Fibroblast of lung (primary cell): ENCODE measurements at regions not wholly inside any gene's neighbourhood (a gene's known extent, or its start where the extent isn't known, plus 50 kb on each side); places are given as distances from the start of the nearest gene placed in this dataset.

Source experiments
- DNase-seq, 2 donors: peaks; one replicate each; pipeline versions ENCODE4 v3.0.0 to v3.0.0-alpha.2; 2010; ENCODE audit warnings: low read depth in 2 of 2
- H2AFZ ChIP-seq: 2 replicates; pipeline ENCODE4 v1.5.1; 2012; ENCODE audit warnings: low read length, control low read depth, inconsistent platforms
- H3K27ac ChIP-seq: 2 replicates; pipeline ENCODE4 v1.5.1; 2011; ENCODE audit warnings: low read length, control low read depth; ENCODE audit not compliant: insufficient read depth
- H3K27me3 ChIP-seq: 2 replicates; pipeline ENCODE4 v1.5.1; 2011; ENCODE audit warnings: mild to moderate bottlenecking, low read length; ENCODE audit not compliant: control insufficient read depth, insufficient read depth
- H3K36me3 ChIP-seq: 2 replicates; pipeline ENCODE4 v1.5.1; 2011; ENCODE audit warnings: low read length; ENCODE audit not compliant: control insufficient read depth, insufficient read depth
- H3K4me1 ChIP-seq: 2 replicates; pipeline ENCODE4 v1.5.1; 2011; ENCODE audit warnings: low read length; ENCODE audit not compliant: control insufficient read depth, insufficient read depth; ENCODE audit errors: extremely low read depth
- H3K4me2 ChIP-seq: 2 replicates; pipeline ENCODE4 v1.5.1; 2011; ENCODE audit warnings: low read length, control low read depth; ENCODE audit not compliant: insufficient read depth; ENCODE audit errors: extremely low read depth
- H3K4me3 ChIP-seq, 4 experiments: fragments of 200-600 bp in 1 of 4; sonication (generic) in 1 of 4; replicated peaks in 1 of 4; 2 replicates each; pipeline ENCODE4 v1.5.1; 2011 to 2016; ENCODE audit warnings: low read length in 4 of 4, low read depth in 3 of 4, mild to moderate bottlenecking in 3 of 4, control low read depth in 2 of 4, inconsistent platforms in 1 of 4, mixed read lengths in 1 of 4; ENCODE audit not compliant: insufficient read depth in 1 of 4; ENCODE audit errors: control extremely low read depth in 1 of 4
- H3K79me2 ChIP-seq: 2 replicates; pipeline ENCODE4 v1.5.1; 2012; ENCODE audit warnings: mild to moderate bottlenecking, low read length, inconsistent platforms; ENCODE audit not compliant: control insufficient read depth, insufficient read depth
- H3K9ac ChIP-seq: 2 replicates; pipeline ENCODE4 v1.5.1; 2011; ENCODE audit warnings: mild to moderate bottlenecking, low read length, control low read depth; ENCODE audit not compliant: insufficient read depth
- H3K9me3 ChIP-seq: 2 replicates; pipeline ENCODE4 v1.5.1; 2012; ENCODE audit warnings: low read depth, low read length; ENCODE audit not compliant: control insufficient read depth, insufficient read depth
- H4K20me1 ChIP-seq: 2 replicates; pipeline ENCODE4 v1.5.1; 2011; ENCODE audit warnings: low read length; ENCODE audit not compliant: control insufficient read depth, insufficient read depth; ENCODE audit errors: extremely low read depth
- CTCF ChIP-seq, 2 donors: IDR thresholded peaks in 1 of 2; conservative IDR thresholded peaks in 1 of 2; 1 replicate in 1 of 2; 2 replicates in 1 of 2; pipeline ENCODE4 v1.5.1; 2011 to 2012; ENCODE audit warnings: low read length in 2 of 2, control low read depth in 1 of 2, inconsistent platforms in 1 of 2, low read depth in 1 of 2, mild to moderate bottlenecking in 1 of 2
- EZH2 ChIP-seq: IDR thresholded peaks from 2 replicates; pipeline ENCODE4 v1.5.1; 2012; ENCODE audit warnings: low read length, control low read depth, mild to moderate bottlenecking; ENCODE audit errors: missing control alignments

- DNase-seq: no peak
- TF ChIP-seq CTCF (conservative IDR thresholded peaks at IDR 0.05 in 1 of 2, IDR thresholded peaks at IDR 0.05 in 1 of 2; ENCODE audit: low read depth in 1 of 2, low read length in 2 of 2) (no peak), EZH2 (no peak)
- no peak overlapping the region for H3K4me3 ChIP-seq
Observed at GRCh38 chr10:43970018-43970698, 321.5 kb upstream of the ZNF32 start.

GRCh38 chr10:43969506-43969905 is 320.8 kb upstream of the ZNF32 start:
- Histone ChIP-seq H4K20me1 (no peaks in the 10 kb centered on the region), H3K27me3 (peaks cover 13% of the 10 kb centered on the region), H3K4me2 (no peak overlapping the region), H3K9me3 (no peaks in the 10 kb centered on the region), H3K79me2 (no peaks in the 10 kb centered on the region), H3K4me1 (no peaks in the 10 kb centered on the region), H3K36me3 (no peaks in the 10 kb centered on the region), H3K27ac (no peak overlapping the region), H3K9ac (no peak overlapping the region), H3K4me3 (no peak overlapping the region), H2AFZ (no peak overlapping the region)
- TF ChIP-seq CTCF (conservative IDR thresholded peaks at IDR 0.05 in 1 of 2, IDR thresholded peaks at IDR 0.05 in 1 of 2; ENCODE audit: low read depth in 1 of 2, low read length in 2 of 2) (no peak), EZH2 (no peak)
- no peak for DNase-seq

More at GRCh38 chr10:43970018-43970698, 321.5 kb upstream of the ZNF32 start:
- Histone ChIP-seq H3K27me3 (peaks cover 13% of the 10 kb centered on the region), H3K9me3 (no peaks in the 10 kb centered on the region), H3K4me2 (no peak overlapping the region), H3K4me1 (no peaks in the 10 kb centered on the region), H3K27ac (no peak overlapping the region), H3K36me3 (no peaks in the 10 kb centered on the region), H3K79me2 (no peaks in the 10 kb centered on the region), H3K9ac (no peak overlapping the region), H2AFZ (no peak overlapping the region), H4K20me1 (no peaks in the 10 kb centered on the region)

- Histone ChIP-seq H3K79me2 (no peaks in the 10 kb centered on the region), H3K9me3 (no peaks in the 10 kb centered on the region), H3K4me1 (no peaks in the 10 kb centered on the region), H2AFZ (no peak overlapping the region), H4K20me1 (no peaks in the 10 kb centered on the region), H3K4me3 (no peak overlapping the region), H3K27ac (no peak overlapping the region), H3K27me3 (peaks cover 13% of the 10 kb centered on the region), H3K36me3 (no peaks in the 10 kb centered on the region), H3K9ac (no peak overlapping the region), H3K4me2 (no peak overlapping the region)
- no peak for TF ChIP-seq CTCF (conservative IDR thresholded peaks at IDR 0.05 in 1 of 2, IDR thresholded peaks at IDR 0.05 in 1 of 2; ENCODE audit: low read depth in 1 of 2, low read length in 2 of 2)
- TF ChIP-seq EZH2: no peak
- no peak for DNase-seq
Observed at GRCh38 chr10:43968961-43969360, 320.3 kb upstream of the ZNF32 start.
